Brain microvascular endothelial cell (primary cell): ENCODE measurements at regions not wholly inside any gene's neighbourhood (a gene's known extent, or its start where the extent isn't known, plus 50 kb on each side); places are given as distances from the start of the nearest gene placed in this dataset.

Experiments
- DNase-seq: peaks from one replicate; pipeline ENCODE4 v3.0.0-alpha.2; 2020
- H3K27ac ChIP-seq: fragments of 250-450 bp; sonication (Bioruptor Pico); 2 replicates; pipeline ENCODE4 v1.5.1; 2020; ENCODE audit warnings: mild to moderate bottlenecking, moderate library complexity
- H3K27me3 ChIP-seq: fragments of 250-450 bp; sonication (Bioruptor Pico); replicated peaks from 2 replicates; pipeline ENCODE4 v1.5.1; 2020; ENCODE audit warnings: mild to moderate bottlenecking
- H3K36me3 ChIP-seq: fragments of 250-450 bp; sonication (Bioruptor Pico); replicated peaks from 2 replicates; pipeline ENCODE4 v1.5.1; 2020; ENCODE audit warnings: mild to moderate bottlenecking
- H3K4me3 ChIP-seq: 2 replicates; pipeline ENCODE4 v1.5.1; 2011; ENCODE audit warnings: low read depth, mild to moderate bottlenecking, control low read depth, low read length, moderate library complexity
- CTCF ChIP-seq: IDR thresholded peaks from 2 replicates; pipeline ENCODE4 v1.5.1; 2011; ENCODE audit warnings: low read depth, mild to moderate bottlenecking, moderate library complexity, low read length, control low read depth, inconsistent platforms; ENCODE audit errors: missing control alignments
- in situ Hi-C: cut with HindIII; loops from 2 replicates; pipeline ENCODE4 v1.10.0; 2017; ENCODE audit warnings: low sequenced_read_pairs, low pct_ligation_motif_present

- H3K4me3 ChIP-seq, result no peak overlapping the region
- no peaks in the 10 kb centered on the region for H3K36me3 ChIP-seq
- DNase-seq, result no peak
- TF ChIP-seq CTCF, result no peak
- in situ Hi-C loops, result no loop called here
- no peaks in the 10 kb centered on the region for H3K27me3 ChIP-seq
- H3K27ac ChIP-seq, result no peak overlapping the region
Observed at GRCh38 chr10:124186956-124187355, 93.6 kb upstream of the CHST15 start.

GRCh38 chr10:124185084-124185483 is 91.7 kb upstream of the CHST15 start:
- no peak overlapping the region for H3K4me3 ChIP-seq
- no peak overlapping the region for H3K27ac ChIP-seq
- H3K36me3 ChIP-seq, result no peaks in the 10 kb centered on the region
- in situ Hi-C loops, result no loop called here
- H3K27me3 ChIP-seq, result no peaks in the 10 kb centered on the region
- no peak for DNase-seq
- TF ChIP-seq CTCF, result no peak

- no peak for DNase-seq
- Histone ChIP-seq H3K36me3 (no peaks in the 10 kb centered on the region), H3K27ac (no peak overlapping the region), H3K4me3 (no peak overlapping the region), H3K27me3 (no peaks in the 10 kb centered on the region)
- in situ Hi-C loops, result no loop called here
- no peak for TF ChIP-seq CTCF
Observed at GRCh38 chr10:124184208-124184830, 90.9 kb upstream of the CHST15 start.

GRCh38 chr10:124183617-124184016 is 90.2 kb upstream of the CHST15 start:
- Histone ChIP-seq H3K27me3 (no peaks in the 10 kb centered on the region), H3K4me3 (no peak overlapping the region), H3K27ac (no peak overlapping the region), H3K36me3 (no peaks in the 10 kb centered on the region)
- in situ Hi-C loops, result no loop called here
- no peak for DNase-seq
- TF ChIP-seq CTCF, result no peak

GRCh38 chr10:124182088-124182541 is 88.7 kb upstream of the CHST15 start:
- Histone ChIP-seq H3K36me3 (no peaks in the 10 kb centered on the region), H3K27me3 (no peaks in the 10 kb centered on the region), H3K4me3 (no peak overlapping the region), H3K27ac (no peak overlapping the region)
- in situ Hi-C loops, result no loop called here
- no peak for DNase-seq
- no peak for TF ChIP-seq CTCF

- H3K27ac ChIP-seq, result no peak overlapping the region
- H3K4me3 ChIP-seq, result no peak overlapping the region
- H3K36me3 ChIP-seq, result no peaks in the 10 kb centered on the region
- no peaks in the 10 kb centered on the region for H3K27me3 ChIP-seq
- DNase-seq, result no peak
- TF ChIP-seq CTCF, result no peak
- in situ Hi-C loops, result no loop called here
Observed at GRCh38 chr10:124181656-124182055, 88.3 kb upstream of the CHST15 start.
